NCI-H2171 treated with DMSO at 0.1 percent for 48 hours (cell line): ENCODE measurements at regions not wholly inside any gene's neighbourhood (a gene's known extent, or its start where the extent isn't known, plus 50 kb on each side); places are given as distances from the start of the nearest gene placed in this dataset.
"Not testable (repeated sequence)": the region's sequence is repeated elsewhere in the genome, so short reads cannot be mapped to it uniquely, and the experiment has no call there.

Experiments used
- DNase-seq: peaks from one replicate; lab custom pipeline; 2025; lab: John Stamatoyannopoulos, UW

DNA sequence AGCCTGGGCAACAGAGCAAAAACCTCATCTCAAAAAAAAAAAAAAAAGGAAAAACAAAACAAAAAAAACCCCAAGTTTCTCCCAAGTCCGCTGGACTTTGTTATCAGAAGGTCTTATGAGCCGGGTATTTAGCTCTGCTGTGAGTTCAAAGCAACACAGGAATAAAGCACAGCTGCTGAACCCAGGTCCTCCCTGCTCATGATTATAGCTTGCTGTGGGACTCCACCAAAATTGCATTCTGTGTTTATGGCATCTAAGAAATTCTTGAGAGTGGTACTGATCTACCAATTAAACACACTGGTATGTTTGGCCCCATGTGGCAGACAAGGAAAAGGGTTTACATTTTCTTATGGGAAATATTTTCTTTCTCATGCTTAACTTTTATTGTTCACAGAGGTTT, 93.6 kb upstream of the NEDD9 start:
- DNase-seq: no peak

DNA sequence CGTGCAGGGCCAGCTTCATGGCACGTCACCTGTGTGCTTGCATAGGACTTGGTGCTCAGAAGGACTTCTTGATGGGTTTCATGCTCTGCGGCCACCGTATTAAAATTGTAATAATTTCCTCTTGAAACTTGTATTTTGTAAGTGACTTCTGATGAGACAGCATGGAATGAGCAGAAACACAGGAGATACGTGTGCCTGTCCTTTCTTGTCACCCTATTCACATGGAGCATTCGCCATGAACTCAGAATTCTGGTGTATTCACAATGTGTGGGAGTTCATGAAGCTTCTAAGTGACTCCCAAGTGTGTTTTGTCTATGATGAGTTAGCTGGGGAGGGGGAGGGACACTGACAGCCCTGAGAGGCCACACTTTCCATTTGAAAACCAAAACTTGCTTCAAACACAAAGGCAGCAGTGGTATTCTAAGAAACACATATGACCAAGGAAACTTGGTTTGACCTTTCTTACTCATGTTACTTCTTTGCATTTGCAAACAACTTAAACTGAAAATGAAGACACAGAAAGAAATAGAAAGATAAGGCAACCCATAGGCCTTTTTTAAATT, 92.1 kb upstream of the NEDD9 start:
- no peak for DNase-seq

DNA sequence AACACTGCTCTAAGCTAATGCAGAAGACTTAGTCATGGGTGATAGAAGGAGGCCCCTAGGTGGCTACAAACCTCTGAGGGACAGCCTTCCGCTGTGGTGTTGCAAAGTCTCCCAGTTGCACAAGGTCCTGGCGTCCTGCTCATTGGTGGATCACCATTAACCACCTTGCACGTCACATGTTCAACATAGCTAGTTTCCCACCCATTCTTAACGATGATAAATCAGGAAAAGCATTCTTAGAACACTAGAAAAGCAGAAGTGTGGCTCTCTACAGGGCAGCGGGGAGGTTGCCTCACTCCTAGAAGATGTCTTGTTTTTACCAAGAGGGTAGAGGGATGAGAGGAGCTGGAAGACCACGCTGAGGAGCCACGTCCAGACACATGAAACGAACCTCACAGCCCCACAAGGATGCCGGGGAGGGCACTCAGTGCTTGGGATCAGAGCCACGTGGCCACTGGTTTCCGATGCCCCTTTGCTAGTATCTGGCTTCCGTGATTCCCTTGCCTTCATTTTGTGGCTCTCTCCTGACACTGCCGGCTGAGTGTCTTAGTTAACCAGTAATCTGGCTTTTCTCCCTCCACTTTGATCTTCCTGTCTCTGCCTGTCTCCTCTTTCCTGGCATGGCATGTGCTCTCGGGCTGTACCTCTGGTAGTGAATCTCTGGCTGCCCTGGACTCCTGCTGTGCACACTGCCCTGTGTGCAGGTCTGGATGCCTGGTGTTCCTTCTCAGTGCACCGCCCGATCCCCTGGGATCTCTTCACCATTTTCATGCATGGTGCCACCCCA, 91.4 kb upstream of the NEDD9 start:
- DNase-seq: no peak

DNA sequence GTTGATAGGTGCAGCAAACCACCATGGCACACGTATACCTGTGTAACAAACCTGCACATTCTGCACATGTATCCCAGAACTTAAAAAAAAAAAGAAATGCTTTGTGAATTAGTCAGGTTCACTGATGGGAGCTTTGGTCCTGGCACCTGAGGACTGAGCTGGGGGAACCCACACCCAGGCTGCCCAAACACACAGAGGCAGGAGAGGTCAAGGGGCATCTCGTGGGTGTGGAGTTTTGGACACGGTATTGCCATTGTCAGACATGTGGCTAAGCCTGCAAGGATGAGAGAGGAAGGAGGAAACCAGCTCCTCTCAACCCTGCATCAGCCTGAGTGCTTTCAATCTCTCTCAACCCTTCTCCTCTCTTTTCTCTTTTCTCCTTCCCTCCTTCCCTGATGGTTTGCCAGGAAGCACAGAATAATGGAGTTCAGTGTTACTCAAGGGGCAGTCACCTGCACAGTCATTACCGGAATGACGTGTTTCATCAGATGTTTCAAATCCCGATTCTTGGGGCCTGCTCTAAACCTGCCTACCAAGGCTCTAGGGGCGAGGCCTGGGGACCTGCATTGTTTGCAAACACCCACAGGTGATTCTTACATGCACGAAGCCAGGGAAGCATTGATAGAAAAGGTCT, 89.9 kb upstream of the NEDD9 start:
- DNase-seq: no peak

- no peak for DNase-seq
Observed at GRCh38 chr6:11320914-11321597, 88.6 kb upstream of the NEDD9 start.

DNA sequence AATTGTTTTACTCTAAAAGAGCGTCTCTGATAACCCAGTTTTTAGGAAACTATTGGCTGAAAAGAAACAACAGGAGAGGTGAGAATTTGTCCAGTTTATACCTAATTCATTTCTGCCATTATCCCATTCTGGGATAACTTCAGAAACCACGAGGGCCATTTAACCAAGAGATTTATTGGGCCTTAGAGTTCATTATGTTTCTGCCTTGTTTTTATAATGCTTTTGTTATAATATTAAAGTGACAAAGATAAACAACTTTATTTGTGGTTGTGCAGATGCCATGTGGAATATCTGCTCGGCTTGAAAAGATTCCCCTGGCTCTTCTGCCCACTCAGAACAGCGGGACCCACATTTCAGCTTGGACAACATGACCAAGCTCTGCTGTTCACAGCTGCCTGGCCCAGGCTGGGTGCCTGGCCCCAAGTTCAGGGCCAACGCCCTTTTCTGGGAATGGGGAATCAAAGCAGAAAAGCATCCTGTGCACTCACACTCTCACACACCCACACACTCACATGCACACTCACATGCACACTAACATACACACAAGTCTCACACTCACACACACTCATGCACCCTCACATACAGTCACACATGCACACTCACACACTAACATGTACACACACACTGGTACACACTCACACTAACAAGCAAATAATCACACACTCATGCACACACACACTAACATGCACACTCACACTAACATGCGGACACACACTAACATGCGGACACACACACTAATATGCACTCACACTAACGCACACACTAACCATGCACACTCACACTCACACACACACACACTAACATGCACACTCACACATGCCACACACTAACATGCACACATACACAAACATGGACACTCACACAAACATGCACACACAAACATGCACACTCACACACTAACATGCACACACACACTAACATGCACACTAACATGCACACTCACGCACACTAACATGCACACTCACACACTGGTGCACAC, 86.7 kb upstream of the NEDD9 start:
- no peak for DNase-seq

DNA sequence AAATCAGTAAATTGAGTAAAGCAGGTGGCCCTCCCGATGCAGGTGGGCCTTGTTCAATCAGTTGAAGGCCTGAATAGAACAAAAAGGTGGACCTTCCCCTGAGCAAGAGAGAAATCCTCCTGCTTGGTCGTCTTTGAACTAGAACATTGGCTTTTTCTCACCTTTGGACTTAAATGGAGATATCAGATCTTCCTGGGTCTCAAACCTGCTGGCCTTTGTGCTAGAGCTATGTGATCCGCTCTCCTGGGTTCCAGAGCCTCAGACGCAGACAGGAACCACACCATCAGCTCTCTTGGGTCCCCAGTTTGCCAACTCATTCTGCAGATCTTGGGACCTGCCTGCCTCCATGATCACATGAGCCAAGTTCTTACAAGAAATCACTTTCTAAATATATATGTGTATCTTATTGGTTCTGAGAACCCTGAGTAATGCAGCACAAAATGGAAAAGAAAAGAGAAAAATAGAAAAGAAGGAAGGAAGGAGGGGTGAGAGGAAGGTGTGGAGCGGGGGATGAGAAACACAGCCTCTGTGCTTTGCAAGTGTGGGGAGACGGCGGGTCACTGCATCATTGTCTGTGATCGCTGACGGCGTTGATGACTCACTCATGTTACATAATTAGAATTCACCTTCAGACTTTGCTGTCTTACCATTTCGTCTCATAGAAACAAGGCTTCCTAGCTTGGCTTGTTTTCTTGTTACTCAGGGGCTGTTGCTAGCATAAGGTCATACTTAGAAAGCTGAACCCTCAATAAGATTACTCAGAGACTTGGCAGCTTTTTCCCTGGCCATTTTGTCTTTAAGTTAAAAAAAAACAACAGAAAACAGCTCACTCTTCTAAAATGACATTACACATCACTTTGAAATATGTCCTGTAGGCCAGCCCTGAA, 85.7 kb upstream of the NEDD9 start:
- DNase-seq: no peak

DNA sequence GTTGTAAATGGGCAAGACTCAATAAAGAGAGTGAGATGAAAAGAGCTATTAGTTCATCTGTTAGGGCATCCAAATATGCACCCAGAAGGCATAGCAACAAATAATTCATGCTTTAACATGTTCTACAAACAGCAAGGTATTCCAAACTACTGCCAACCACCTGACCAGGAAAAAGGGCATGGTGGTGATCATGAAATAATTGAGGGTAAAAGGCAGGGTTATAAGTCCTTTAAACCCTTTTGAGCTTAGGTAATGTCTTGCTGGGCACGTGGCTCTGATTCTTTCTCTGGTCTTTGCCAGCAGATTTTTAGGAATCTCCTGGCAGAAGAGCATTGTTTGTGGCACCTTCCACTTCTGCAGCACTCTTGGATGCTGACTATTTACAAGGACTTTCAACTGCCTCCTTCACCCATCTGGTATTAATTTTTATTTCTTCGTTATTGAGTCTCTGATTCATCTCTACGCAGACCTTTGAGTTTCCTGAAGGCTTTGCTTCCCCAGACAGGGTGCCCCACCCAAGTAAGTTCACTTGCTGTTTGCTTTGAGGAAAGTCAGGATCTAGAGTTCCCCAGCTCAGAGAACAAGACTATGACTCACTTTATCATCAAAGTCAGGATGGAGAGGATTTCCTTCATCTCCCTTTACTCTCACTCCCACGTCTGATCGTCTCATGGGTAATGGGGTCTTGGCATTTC, 83.4 kb upstream of the NEDD9 start:
- DNase-seq: no peak

DNA sequence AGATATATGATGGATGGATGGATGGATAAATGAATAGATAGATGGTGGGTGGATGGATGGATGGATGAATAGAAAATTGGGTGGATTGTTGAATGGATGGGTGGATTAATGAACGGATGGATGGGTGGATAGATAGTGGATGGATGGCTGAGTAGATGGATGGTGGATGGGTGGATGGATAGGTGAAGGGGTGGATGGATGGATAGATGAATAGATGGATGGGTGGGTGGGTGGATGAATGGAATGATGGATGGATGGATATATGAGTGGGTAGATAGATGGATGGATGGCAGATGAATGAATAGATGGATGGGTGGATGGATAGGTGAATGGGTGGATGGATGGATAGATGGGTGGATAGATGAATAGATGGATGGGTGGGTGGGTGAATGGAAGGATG, 80.7 kb upstream of the NEDD9 start:
- DNase-seq: no peak

DNA sequence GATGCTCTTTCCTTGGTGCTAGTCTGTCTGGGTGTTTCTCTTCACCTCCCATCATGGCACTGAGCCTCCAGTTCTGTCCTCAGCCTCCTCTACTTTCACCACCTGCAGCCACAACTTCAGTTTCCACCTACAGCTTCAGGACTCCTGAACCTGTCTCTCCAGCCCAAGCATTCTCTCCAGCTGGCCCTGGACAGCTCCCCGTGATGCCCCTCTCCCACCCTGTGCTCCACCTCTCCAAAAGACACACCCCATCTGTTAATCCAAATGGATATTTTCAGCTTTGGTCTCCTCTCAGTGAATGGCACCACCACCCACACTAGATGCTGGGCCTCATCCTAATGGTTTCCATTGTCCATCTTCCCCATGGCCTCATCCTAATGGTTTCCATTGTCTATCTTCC, 79.5 kb upstream of the NEDD9 start:
- DNase-seq: no peak

- peak; percentile 6 for DNase-seq
Observed at GRCh38 chr6:11309947-11310665, 77.6 kb upstream of the NEDD9 start.

GRCh38 chr6:11307226-11307625, 74.8 kb upstream of the NEDD9 start:
- no peak for DNase-seq

DNA sequence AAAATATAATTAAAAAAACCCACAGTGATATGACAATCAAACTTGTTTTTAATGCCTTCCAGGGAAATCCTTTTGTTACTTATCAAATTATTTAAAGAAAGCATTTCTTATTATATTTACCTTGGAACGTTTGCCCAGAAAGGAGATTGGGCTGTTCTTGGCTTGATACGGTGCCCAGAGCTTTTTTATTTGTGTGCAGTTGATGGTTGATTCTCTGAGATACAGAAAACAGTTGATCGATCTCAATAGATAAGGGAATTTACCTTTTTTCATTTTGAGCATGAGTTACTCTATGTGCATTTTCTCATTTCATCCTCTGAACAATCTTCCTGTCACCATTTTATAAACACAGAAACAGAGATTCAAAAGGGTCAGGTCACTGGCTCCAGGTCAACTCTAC, 72.5 kb upstream of the NEDD9 start:
- no peak for DNase-seq

DNA sequence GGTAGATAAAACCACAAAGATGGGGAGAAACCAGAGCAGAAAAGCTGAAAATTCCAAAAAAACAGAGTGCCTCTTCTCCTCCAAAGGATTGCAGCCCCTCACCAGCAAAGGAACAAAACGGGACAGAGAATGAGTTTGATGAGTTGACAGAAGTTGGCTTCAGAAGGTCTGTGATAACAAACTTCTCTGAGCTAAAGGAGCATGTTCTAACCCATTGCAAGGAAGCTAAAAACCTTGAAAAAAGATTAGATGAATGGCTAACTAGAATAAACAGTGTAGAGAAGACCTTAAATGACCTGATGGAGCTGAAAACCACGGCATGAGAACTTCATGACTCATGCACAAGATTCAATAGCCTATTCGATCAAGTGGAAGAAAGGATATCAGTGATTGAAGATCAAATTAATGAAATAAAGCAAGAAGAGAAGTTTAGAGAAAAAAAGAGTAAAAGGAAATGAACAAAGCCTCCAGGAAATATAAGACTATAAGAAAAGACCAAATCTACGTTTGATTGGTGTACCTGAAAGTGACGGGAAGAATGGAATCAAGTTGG, 67.5 kb upstream of the NEDD9 start:
- DNase-seq: not testable (repeated sequence)

DNA sequence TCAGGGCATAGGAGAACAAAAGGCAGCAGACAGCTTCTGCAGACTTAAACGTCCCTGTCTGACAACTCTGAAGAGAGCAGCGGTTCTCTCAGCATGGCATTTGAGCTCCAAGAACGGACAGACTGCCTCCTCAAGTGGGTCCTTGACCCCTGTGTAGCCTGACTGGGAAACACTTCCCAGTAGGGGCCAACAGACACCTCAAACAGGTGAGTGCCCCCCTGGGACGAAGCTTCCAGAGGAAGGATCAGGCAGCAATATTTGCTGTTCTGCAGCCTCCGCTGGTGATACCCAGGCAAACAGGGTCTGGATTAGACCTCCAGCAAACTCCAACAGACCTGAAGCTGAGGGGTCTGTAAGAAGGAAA, 66.9 kb upstream of the NEDD9 start:
- DNase-seq: not testable (repeated sequence)

- DNase-seq: no peak
Observed at GRCh38 chr6:11298651-11299420, 66.4 kb upstream of the NEDD9 start.

GRCh38 chr6:11297376-11297729, 64.9 kb upstream of the NEDD9 start:
- no peak for DNase-seq
